K562 (cell line): ENCODE measurements at regions not wholly inside any gene's neighbourhood (a gene's known extent, or its start where the extent isn't known, plus 50 kb on each side); places are given as distances from the start of the nearest gene placed in this dataset.

Source experiments
- ATAC-seq: fragments of 200-7000 bp; cut with Tn5 transposase; 3 replicates; pipeline ENCODE4 v1.9.1; 2020; ENCODE audit warnings: moderate library complexity
- BruUV-seq: library from RNA; stranded (reverse); fragments of 400-500 nt; replicated peaks from 2 replicates; lab custom pipeline; 2021; lab: Mats Ljungman, UMichigan
- CTCF ChIA-PET: fragments of 300-600 bp; formaldehyde crosslinking; extraction: SDS; loops from one replicate; lab custom pipeline; 2021; ENCODE audit warnings: low intra/inter-chr PET ratio; lab: Yijun Ruan, JAX
- POLR2A ChIA-PET: fragments of 300-600, 350-650 bp; sonication (Branson Sonifier 250); formaldehyde crosslinking; extraction: SDS; loops from one replicate; lab custom pipeline; 2021; ENCODE audit warnings: antibody characterized with exemption, inconsistent platforms; lab: Yijun Ruan, JAX
- DNase-seq, 4 experiments: peaks; one replicate each; pipeline versions ENCODE4 v3.0.0 to v3.0.0-alpha.2; 2011 to 2018; ENCODE audit warnings: low spot score in 3 of 4, mixed read lengths in 3 of 4; ENCODE audit errors: extremely low read depth in 1 of 4
- FAIRE-seq: peaks from 2 replicates; lab custom pipeline; 2011; peaks lifted over from hg19 to GRCh38; lab: Jason Lieb, UNC
- H2AFZ ChIP-seq: 2 replicates; pipeline ENCODE4 v1.6.0; 2011; ENCODE audit warnings: low read depth, low read length, control low read depth, inconsistent platforms
- H3K27ac ChIP-seq: fragments of 200-600 bp; 3 replicates; pipeline ENCODE4 v1.8.0; 2011; ENCODE audit warnings: low read depth, mild to moderate bottlenecking, control low read depth, inconsistent platforms, low read length, moderate library complexity, mixed read lengths; ENCODE audit errors: extremely low read depth
- H3K27me3 ChIP-seq, 2 experiments: fragments of 300-600 bp in 1 of 2; 2 replicates in 1 of 2; 3 replicates in 1 of 2; pipeline versions ENCODE4 v1.6.0 to v1.8.0; 2011; ENCODE audit warnings: inconsistent platforms in 2 of 2, low read length in 2 of 2, mild to moderate bottlenecking in 1 of 2, mixed read lengths in 1 of 2, moderate library complexity in 1 of 2; ENCODE audit not compliant: control insufficient read depth in 2 of 2, insufficient read depth in 2 of 2
- H3K36me3 ChIP-seq: fragments of 300-600 bp; 3 replicates; pipeline ENCODE4 v1.8.0; 2011; ENCODE audit warnings: mild to moderate bottlenecking, low read length, inconsistent platforms; ENCODE audit not compliant: control insufficient read depth, insufficient read depth
- H3K4me1 ChIP-seq, 2 experiments: fragments of 200-600 bp in 1 of 2; replicated peaks in 1 of 2; 2 replicates in 1 of 2; 3 replicates in 1 of 2; pipeline versions ENCODE4 v1.5.1 to v1.8.0; 2011; ENCODE audit warnings: inconsistent platforms in 2 of 2, low read length in 2 of 2, mild to moderate bottlenecking in 1 of 2, mixed read lengths in 1 of 2, moderate library complexity in 1 of 2; ENCODE audit not compliant: control insufficient read depth in 2 of 2, insufficient read depth in 2 of 2
- H3K4me2 ChIP-seq: 2 replicates; pipeline ENCODE4 v1.6.1; 2011; ENCODE audit warnings: low read length, control low read depth, inconsistent platforms, mixed read lengths; ENCODE audit not compliant: insufficient read depth
- H3K4me3 ChIP-seq: fragments of 200-600 bp; sonication (generic), shearing (Covaris generic); 2 replicates; pipeline ENCODE4 v1.5.1; 2016; ENCODE audit warnings: control low read depth, inconsistent platforms
- H3K79me2 ChIP-seq: fragments of 200-600 bp; 3 replicates; pipeline ENCODE4 v1.8.0; 2011; ENCODE audit warnings: low read length, inconsistent platforms; ENCODE audit not compliant: control insufficient read depth, insufficient read depth
- H3K9ac ChIP-seq, 2 experiments: 2 replicates each; pipeline versions ENCODE4 v1.6.0 to v1.6.1; 2011; ENCODE audit warnings: low read depth in 2 of 2, low read length in 2 of 2, control low read depth in 1 of 2, inconsistent platforms in 1 of 2, mild to moderate bottlenecking in 1 of 2, mixed read lengths in 1 of 2; ENCODE audit not compliant: insufficient read depth in 1 of 2
- H3K9me1 ChIP-seq: one replicate; pipeline ENCODE4 v1.6.0; 2011; ENCODE audit warnings: inconsistent platforms, mild to moderate bottlenecking, low read length, moderate library complexity; ENCODE audit not compliant: control insufficient read depth, insufficient read depth
- H3K9me3 ChIP-seq: replicated peaks from 2 replicates; pipeline ENCODE4 v1.5.1; 2011; ENCODE audit warnings: low read depth, low read length, inconsistent platforms; ENCODE audit not compliant: control insufficient read depth, insufficient read depth
- H4K20me1 ChIP-seq: replicated peaks from 2 replicates; pipeline ENCODE4 v1.6.1; 2011; ENCODE audit warnings: low read length, inconsistent platforms, mixed read lengths; ENCODE audit not compliant: control insufficient read depth, insufficient read depth
- AFF4 ChIP-seq: sonication (generic); formaldehyde crosslinking; IDR thresholded peaks from 2 replicates; pipeline ENCODE4 v1.8.0; 2023; ENCODE audit warnings: mild to moderate bottlenecking, missing genetic modification reagents
- ATF7 ChIP-seq: fragments of 450-650 bp; IDR thresholded peaks from 2 replicates; pipeline ENCODE4 v1.7.1; 2014; ENCODE audit warnings: mild to moderate bottlenecking, moderate library complexity
- CHCHD3 ChIP-seq: fragments of 250-450 bp; sonication (Bioruptor Pico); IDR thresholded peaks from 2 replicates; pipeline ENCODE4 v2.1.2; 2022; ENCODE audit warnings: mild to moderate bottlenecking
- HDAC6 ChIP-seq: IDR thresholded peaks from 2 replicates; pipeline ENCODE4 v1.6.1; 2012; ENCODE audit warnings: low read depth, mild to moderate bottlenecking, control low read depth, inconsistent platforms, low read length, moderate library complexity
- HMGN3 ChIP-seq: IDR thresholded peaks from 2 replicates; pipeline ENCODE4 v1.6.1; 2011; ENCODE audit warnings: borderline replicate concordance, low read depth, mild to moderate bottlenecking, mixed read lengths, low read length; ENCODE audit not compliant: insufficient read length; ENCODE audit errors: extremely low read depth
- JUND ChIP-seq, 2 experiments: IDR thresholded peaks; 2 replicates in 1 of 2; 3 replicates in 1 of 2; pipeline ENCODE4 v1.6.1; 2011; ENCODE audit warnings: borderline replicate concordance in 2 of 2, low read depth in 2 of 2, low read length in 2 of 2, improper control_type of control experiment in 1 of 2, missing biosample characterization in 1 of 2, missing genetic modification characterization in 1 of 2, missing genetic modification reagents in 1 of 2
- KAT8 ChIP-seq: fragments of 450-650 bp; IDR thresholded peaks from 2 replicates; pipeline ENCODE4 v1.6.1; 2016; ENCODE audit warnings: low read depth, mild to moderate bottlenecking
- NFE2 ChIP-seq: IDR thresholded peaks from 2 replicates; pipeline ENCODE4 v1.6.1; 2014; ENCODE audit warnings: antibody characterized with exemption, low read depth
- RAD21 ChIP-seq, 2 experiments: fragments of 250-450 bp in 1 of 2; fragments of 450-650 bp in 1 of 2; sonication (Bioruptor Pico) in 1 of 2; formaldehyde crosslinking in 1 of 2; IDR thresholded peaks in 1 of 2; conservative IDR thresholded peaks in 1 of 2; 2 replicates each; pipeline versions ENCODE4 v1.4.0 to v1.8.0; 2020 to 2022; ENCODE audit warnings: mild to moderate bottlenecking in 2 of 2, moderate library complexity in 1 of 2
- TCF15 ChIP-seq: fragments of 250-450 bp; sonication (Bioruptor Pico); IDR thresholded peaks from 2 replicates; pipeline ENCODE4 v1.8.0; 2022; ENCODE audit warnings: moderate library complexity, mild to moderate bottlenecking, inconsistent platforms
- ZBTB1 ChIP-seq: sonication (generic); formaldehyde crosslinking; IDR thresholded peaks from 2 replicates; pipeline ENCODE4 v1.8.1; 2023; ENCODE audit warnings: missing genetic modification reagents, low read depth, mild to moderate bottlenecking, borderline replicate concordance
- ZNF165 ChIP-seq: fragments of 250-450 bp; sonication (Bioruptor Pico); IDR thresholded peaks from 2 replicates; pipeline ENCODE4 v1.4.0; 2020; ENCODE audit warnings: borderline replicate concordance
- ZNF253 ChIP-seq: fragments of 250-450 bp; sonication (Bioruptor Pico); conservative IDR thresholded peaks from 2 replicates; pipeline ENCODE4 v1.6.1; 2021; ENCODE audit warnings: mild to moderate bottlenecking
- ZNF668 ChIP-seq: fragments of 250-450 bp; sonication (Bioruptor Pico); IDR thresholded peaks from 2 replicates; pipeline ENCODE4 v1.8.0; 2022; ENCODE audit warnings: mild to moderate bottlenecking, inconsistent platforms
- in situ Hi-C: fragments of 300-500 bp; cut with MboI; formaldehyde crosslinking; loops from 4 replicates; pipeline ENCODE4 v1.15.0; 2018; ENCODE audit warnings: inconsistent platforms, mixed read lengths
- intact Hi-C: fragments of 100-400 bp; cut with micrococcal nuclease; formaldehyde crosslinking; loops from 2 replicates; pipeline ENCODE4 v1.14.2; 2022

- TF ChIP-seq ZNF253 (CRISPR knock-in tag) = no peak
Measured at GRCh38 chr2:123723706-123724105, 301.4 kb upstream of the CNTNAP5 start (continued).

GRCh38 chr2:123732563-123732962 lies 292.5 kb upstream of the CNTNAP5 start:
- no TSS peak for BruUV-seq
- H3K27ac ChIP-seq = no peak overlapping the region
- DNase-seq (no peak), ATAC-seq (no peak), FAIRE-seq (no peak)
- no peaks in the 10 kb centered on the region for H3K9me1 ChIP-seq
- no peak overlapping the region for H3K9ac ChIP-seq
- in situ Hi-C loops = no loop called here
- no peaks in the 10 kb centered on the region for H3K4me1 ChIP-seq
- no peaks in the 10 kb centered on the region for H4K20me1 ChIP-seq
- POLR2A ChIA-PET = no interaction called here
- H3K4me3 ChIP-seq = no peak overlapping the region
- H3K9me3 ChIP-seq = 0 out of 2 replicates have a peak, but pooled peaks cover 2% of the 10 kb centered on the region
- no peaks in the 10 kb centered on the region for H3K79me2 ChIP-seq
- no peaks in the 10 kb centered on the region for H3K27me3 ChIP-seq
- CTCF ChIA-PET = no interaction called here
- no peak overlapping the region for H2AFZ ChIP-seq
- no peaks in the 10 kb centered on the region for H3K36me3 ChIP-seq
- intact Hi-C loops = no loop called here
- no peak overlapping the region for H3K4me2 ChIP-seq
- TF ChIP-seq JUND (IDR thresholded peaks at IDR 0.05; ENCODE audit: borderline replicate concordance, low read depth, low read length) = no peak
- TF ChIP-seq JUND (tag; IDR thresholded peaks at IDR 0.05; ENCODE audit: borderline replicate concordance, low read depth, low read length) = no peak
- no peak for TF ChIP-seq HMGN3
- TF ChIP-seq HDAC6 = no peak
- no peak for TF ChIP-seq RAD21 (CRISPR knock-in tag; conservative IDR thresholded peaks at IDR 0.05 in 1 of 2, IDR thresholded peaks at IDR 0.05 in 1 of 2)
- TF ChIP-seq TCF15 (CRISPR knock-in tag) = no peak
- no peak for TF ChIP-seq ZBTB1
- no peak for TF ChIP-seq ZNF668 (CRISPR knock-in tag)
- TF ChIP-seq NFE2 = no peak
- no peak for TF ChIP-seq KAT8
- no peak for TF ChIP-seq AFF4
- TF ChIP-seq ZNF165 = no peak
- no peak for TF ChIP-seq CHCHD3 (CRISPR knock-in tag)
- no peak for TF ChIP-seq ATF7
